UCSD-AML1 (cell line): ENCODE measurements at regions not wholly inside any gene's neighbourhood (a gene's known extent, or its start where the extent isn't known, plus 50 kb on each side); places are given as distances from the start of the nearest gene placed in this dataset.
A peak's percentile ranks its signal among the peaks of the same experiment; 100 is the strongest.
"Not testable (repeated sequence)": the region's sequence is repeated elsewhere in the genome, so short reads cannot be mapped to it uniquely, and the experiment has no call there.

ENCODE experiments used
- DNase-seq: peaks from one replicate; lab custom pipeline; 2025; ENCODE audit not compliant: unreplicated experiment; lab: John Stamatoyannopoulos, UW

- DNase-seq, result no peak
Measured at GRCh38 chr10:2921956-2922680, 145.2 kb upstream of the PFKP start.

- DNase-seq, result no peak
Measured at GRCh38 chr10:2920637-2921036, 146.7 kb upstream of the PFKP start.

- no peak for DNase-seq
Measured at GRCh38 chr10:2920168-2920567, 147.2 kb upstream of the PFKP start.

- DNase-seq, result no peak
Measured at GRCh38 chr10:2919016-2919415, 148.3 kb upstream of the PFKP start.

- DNase-seq, result no peak
Measured at GRCh38 chr10:2918489-2918888, 148.9 kb upstream of the PFKP start.

- no peak for DNase-seq
Measured at GRCh38 chr10:2917926-2918325, 149.4 kb upstream of the PFKP start.

- no peak for DNase-seq
Measured at GRCh38 chr10:2915412-2915811, 151.9 kb upstream of the PFKP start.

- no peak for DNase-seq
Measured at GRCh38 chr10:2914741-2915140, 152.6 kb upstream of the PFKP start.

GRCh38 chr10:2913474-2913873, 153.9 kb upstream of the PFKP start:
- DNase-seq, result no peak

GRCh38 chr10:2910656-2911055, 156.7 kb upstream of the PFKP start:
- no peak for DNase-seq

- no peak for DNase-seq
Measured at GRCh38 chr10:2909921-2910320, 157.4 kb upstream of the PFKP start.

GRCh38 chr10:2908851-2909630, 158.3 kb upstream of the PFKP start:
- peak; percentile 53 for DNase-seq

GRCh38 chr10:2906974-2907373, 160.4 kb upstream of the PFKP start:
- DNase-seq, result no peak

GRCh38 chr10:2905851-2906250, 161.5 kb upstream of the PFKP start:
- no peak for DNase-seq

GRCh38 chr10:2900530-2900929, 166.8 kb upstream of the PFKP start:
- no peak for DNase-seq

- no peak for DNase-seq
Measured at GRCh38 chr10:2899246-2899951, 167.9 kb upstream of the PFKP start.

- DNase-seq, result no peak
Measured at GRCh38 chr10:2898509-2898860, 168.9 kb upstream of the PFKP start.

GRCh38 chr10:2897619-2898508, 169.5 kb upstream of the PFKP start:
- DNase-seq, result peak; percentile 44

GRCh38 chr10:2896334-2896733, 171.0 kb upstream of the PFKP start:
- DNase-seq, result not testable (repeated sequence)

- no peak for DNase-seq
Measured at GRCh38 chr10:2895594-2896196, 171.7 kb upstream of the PFKP start.

- no peak for DNase-seq
Measured at GRCh38 chr10:2893991-2894390, 173.4 kb upstream of the PFKP start.
